T-helper 2 cell treated with Interferon-gamma antibody and Interleukin-4, amounts not matched to agents 5 μg/mL and 100 μg/mL, for 36 hours (primary cell): ENCODE measurements at regions not wholly inside any gene's neighbourhood (a gene's known extent, or its start where the extent isn't known, plus 50 kb on each side); places are given as distances from the start of the nearest gene placed in this dataset.

Source experiments
- DNase-seq: peaks from one replicate; pipeline ENCODE4 v3.0.0; 2021; ENCODE audit warnings: low spot score
- H3K27ac Mint-ChIP-seq: one replicate; pipeline ENCODE4 v1.8.0; 2021; ENCODE audit warnings: mild to moderate bottlenecking, mixed read lengths
- H3K27me3 Mint-ChIP-seq: one replicate; pipeline ENCODE4 v1.8.0; 2021; ENCODE audit warnings: low read depth, mixed read lengths
- H3K36me3 Mint-ChIP-seq: one replicate; pipeline ENCODE4 v1.8.0; 2021; ENCODE audit warnings: low read depth, mixed read lengths
- H3K4me1 Mint-ChIP-seq: one replicate; pipeline ENCODE4 v1.8.0; 2021; ENCODE audit warnings: low read depth, mixed read lengths
- H3K4me3 Mint-ChIP-seq: one replicate; pipeline ENCODE4 v1.8.0; 2022; ENCODE audit warnings: mild to moderate bottlenecking, moderate library complexity, mixed read lengths
- H3K9me3 Mint-ChIP-seq: one replicate; pipeline ENCODE4 v1.8.0; 2021; ENCODE audit warnings: mixed read lengths

- Mint-ChIP-seq H3K4me1 (no peaks in the 10 kb centered on the region), H3K27ac (no peak overlapping the region), H3K27me3 (no peaks in the 10 kb centered on the region), H3K4me3 (no peak overlapping the region), H3K9me3 (no peaks in the 10 kb centered on the region), H3K36me3 (no peaks in the 10 kb centered on the region)
- DNase-seq = no peak
These were observed 111.1 kb upstream of the FAM20C start for GRCh38 chr7:81068-81925.

DNA sequence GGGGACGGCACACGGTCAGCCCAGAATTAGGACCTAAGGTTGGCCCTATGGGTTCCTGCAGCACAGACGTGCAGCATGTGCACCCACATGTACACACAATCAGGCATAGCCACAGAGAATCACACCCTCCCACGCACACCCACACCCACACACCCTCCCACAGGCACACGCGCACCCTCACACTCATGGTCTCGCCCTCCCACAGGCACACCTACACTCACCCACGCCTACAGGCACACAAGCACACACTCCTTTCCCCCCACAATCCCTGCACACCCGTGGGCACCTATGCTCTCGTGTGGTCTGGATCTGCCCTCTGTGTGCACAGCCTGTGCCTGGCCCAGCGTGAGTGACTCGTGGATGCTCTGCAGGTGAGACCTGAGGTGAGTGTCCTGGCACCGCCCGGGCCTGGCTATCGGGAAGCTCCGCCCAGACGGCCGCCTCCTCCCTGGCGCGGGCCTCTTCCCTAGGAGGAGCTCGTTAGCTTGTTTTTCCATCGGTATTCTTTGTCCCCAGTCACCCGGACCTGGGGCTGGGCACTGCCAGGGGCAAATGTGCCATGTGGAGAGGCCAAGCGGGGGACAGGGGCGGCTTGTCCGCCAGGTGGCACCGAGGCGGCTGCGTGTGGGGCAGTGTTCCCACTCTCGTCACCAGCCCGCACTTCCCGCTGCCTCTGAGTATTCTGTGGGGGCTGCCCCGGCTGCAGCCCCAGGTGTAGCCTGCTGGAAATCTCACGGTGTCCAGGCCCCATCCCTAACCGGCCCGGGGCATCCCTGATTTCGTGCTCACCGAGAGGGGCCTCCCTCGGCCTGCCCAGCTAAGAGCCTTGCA, 110.2 kb upstream of the FAM20C start:
- H3K4me1 Mint-ChIP-seq = no peaks in the 10 kb centered on the region
- no peak overlapping the region for H3K27ac Mint-ChIP-seq
- H3K4me3 Mint-ChIP-seq = no peak overlapping the region
- H3K36me3 Mint-ChIP-seq = no peaks in the 10 kb centered on the region
- no peak for DNase-seq
- no peaks in the 10 kb centered on the region for H3K27me3 Mint-ChIP-seq
- H3K9me3 Mint-ChIP-seq = no peaks in the 10 kb centered on the region

DNA sequence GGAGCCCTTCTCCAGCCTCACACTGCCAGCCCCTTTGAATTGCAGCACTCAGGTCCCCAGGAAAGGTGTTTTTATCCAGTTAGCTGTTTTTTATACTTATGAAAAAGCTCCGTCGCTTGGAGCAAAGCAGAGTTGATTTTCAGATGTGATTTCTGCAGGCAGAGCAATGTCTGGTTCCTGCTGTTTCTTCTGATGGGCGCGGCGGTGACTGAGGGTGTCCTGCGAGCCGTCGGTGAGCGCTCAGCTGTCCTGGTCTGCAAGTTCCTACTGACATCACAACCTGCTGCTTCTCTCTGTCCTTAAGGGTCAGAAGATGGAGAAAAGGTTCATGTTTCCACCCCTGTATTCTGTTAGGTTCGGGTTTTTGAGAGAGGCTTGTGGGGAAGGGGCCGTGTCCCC, 109.6 kb upstream of the FAM20C start:
- DNase-seq = no peak
- H3K27ac Mint-ChIP-seq = no peak overlapping the region
- H3K4me3 Mint-ChIP-seq = no peak overlapping the region
- no peaks in the 10 kb centered on the region for H3K36me3 Mint-ChIP-seq
- H3K9me3 Mint-ChIP-seq = no peaks in the 10 kb centered on the region
- H3K27me3 Mint-ChIP-seq = no peaks in the 10 kb centered on the region
- H3K4me1 Mint-ChIP-seq = no peaks in the 10 kb centered on the region

DNA sequence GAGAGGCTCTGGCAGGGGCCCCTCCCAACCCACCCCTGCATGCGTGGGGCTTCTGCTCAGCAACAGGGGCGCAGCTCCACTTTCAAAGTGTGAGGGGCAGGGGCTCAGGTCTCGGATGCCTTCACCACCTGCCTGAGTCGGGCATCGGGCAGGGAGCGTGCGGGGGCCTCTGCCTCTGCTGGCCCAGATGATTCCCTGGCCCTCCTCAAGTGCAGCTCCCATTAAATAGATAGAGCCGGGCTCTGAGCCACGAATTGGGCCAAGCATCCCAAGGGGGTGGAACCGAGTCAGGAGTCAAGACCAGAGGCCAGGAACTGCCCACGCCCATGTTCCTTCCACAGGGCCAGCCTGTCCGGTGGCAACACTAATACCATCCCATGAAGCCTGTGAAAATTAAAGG, 108.9 kb upstream of the FAM20C start:
- no peak overlapping the region for H3K27ac Mint-ChIP-seq
- H3K27me3 Mint-ChIP-seq = no peaks in the 10 kb centered on the region
- no peaks in the 10 kb centered on the region for H3K9me3 Mint-ChIP-seq
- H3K36me3 Mint-ChIP-seq = no peaks in the 10 kb centered on the region
- no peaks in the 10 kb centered on the region for H3K4me1 Mint-ChIP-seq
- no peak overlapping the region for H3K4me3 Mint-ChIP-seq
- no peak for DNase-seq

DNA sequence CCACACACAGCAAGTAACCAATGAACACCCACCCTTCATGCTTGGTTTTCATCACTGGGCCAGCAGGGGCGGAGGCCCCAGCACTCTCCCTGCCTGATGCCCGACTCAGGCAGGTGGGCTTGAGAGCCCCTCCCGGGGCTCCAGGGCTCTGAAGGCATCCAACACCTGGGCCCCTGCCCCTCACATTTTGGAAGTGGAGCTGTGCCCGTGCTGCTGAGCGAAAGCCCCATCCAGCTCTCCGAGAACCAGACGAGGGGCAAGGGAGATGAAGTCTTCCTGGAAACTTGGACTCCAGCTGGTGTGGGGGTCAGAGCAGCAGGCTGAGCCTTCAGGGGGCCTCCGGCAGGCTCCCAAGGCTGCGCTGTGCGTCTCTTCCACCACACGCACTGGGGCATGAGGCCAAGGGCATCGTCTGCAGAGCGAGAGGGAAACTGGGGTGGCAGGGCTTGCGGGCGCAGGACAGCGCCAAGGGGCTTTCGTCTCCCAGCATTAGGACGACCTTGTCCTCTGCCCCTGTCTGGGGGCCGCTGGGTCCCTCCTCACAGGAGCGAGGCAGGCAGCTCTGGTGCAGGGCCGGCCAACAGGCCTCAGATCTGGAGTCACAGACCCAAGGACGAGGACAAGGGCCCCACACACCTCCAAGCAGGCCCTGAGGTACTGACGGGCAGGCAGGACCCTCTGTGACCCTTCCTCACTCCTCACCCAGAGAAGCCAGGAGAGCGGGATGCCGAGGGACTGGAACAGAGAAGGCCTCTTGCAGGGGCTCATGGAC, 108.3 kb upstream of the FAM20C start:
- Mint-ChIP-seq H3K9me3 (no peaks in the 10 kb centered on the region), H3K4me3 (no peak overlapping the region), H3K27ac (no peak overlapping the region), H3K27me3 (no peaks in the 10 kb centered on the region), H3K36me3 (no peaks in the 10 kb centered on the region), H3K4me1 (peaks cover under 1% of the 10 kb centered on the region)
- DNase-seq = no peak

DNA sequence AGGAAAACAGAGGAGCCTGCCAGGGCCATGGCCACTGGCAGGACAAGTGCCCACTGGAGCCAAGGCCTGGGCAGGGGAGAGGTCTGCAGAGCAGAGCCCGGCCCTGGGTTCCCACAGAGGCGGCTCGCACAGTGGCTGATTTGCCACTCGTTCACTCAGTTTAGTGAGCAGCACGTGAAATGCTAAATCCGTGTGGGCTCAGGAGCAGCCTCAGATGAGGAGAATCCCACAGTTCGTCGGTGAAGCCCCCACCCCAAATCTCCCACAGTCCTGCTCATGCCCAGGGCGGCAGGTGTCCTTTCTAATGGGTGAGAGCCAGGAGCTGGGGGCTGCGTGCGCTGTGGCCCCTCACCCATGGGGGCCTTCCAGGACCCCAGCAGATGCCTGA, 107.7 kb upstream of the FAM20C start:
- DNase-seq = no peak
- Mint-ChIP-seq H3K4me1 (peaks cover 2% of the 10 kb centered on the region), H3K27ac (no peak overlapping the region), H3K36me3 (no peaks in the 10 kb centered on the region), H3K4me3 (no peak overlapping the region), H3K9me3 (no peaks in the 10 kb centered on the region), H3K27me3 (no peaks in the 10 kb centered on the region)

GRCh38 chr7:85074-85882, 107.1 kb upstream of the FAM20C start:
- no peak for DNase-seq
- H3K36me3 Mint-ChIP-seq = no peaks in the 10 kb centered on the region
- peaks cover 5% of the 10 kb centered on the region for H3K4me1 Mint-ChIP-seq
- no peak overlapping the region for H3K4me3 Mint-ChIP-seq
- no peak overlapping the region for H3K27ac Mint-ChIP-seq
- H3K27me3 Mint-ChIP-seq = no peaks in the 10 kb centered on the region
- no peaks in the 10 kb centered on the region for H3K9me3 Mint-ChIP-seq

GRCh38 chr7:85883-86515, 106.4 kb upstream of the FAM20C start:
- H3K36me3 Mint-ChIP-seq = no peaks in the 10 kb centered on the region
- H3K27me3 Mint-ChIP-seq = no peaks in the 10 kb centered on the region
- peaks cover 11% of the 10 kb centered on the region for H3K4me1 Mint-ChIP-seq
- H3K4me3 Mint-ChIP-seq = no peak overlapping the region
- H3K27ac Mint-ChIP-seq = no peak overlapping the region
- DNase-seq = no peak
- H3K9me3 Mint-ChIP-seq = no peaks in the 10 kb centered on the region

- H3K9me3 Mint-ChIP-seq = no peaks in the 10 kb centered on the region
- H3K4me3 Mint-ChIP-seq = no peak overlapping the region
- H3K27ac Mint-ChIP-seq = no peak overlapping the region
- peaks cover 12% of the 10 kb centered on the region for H3K4me1 Mint-ChIP-seq
- H3K27me3 Mint-ChIP-seq = no peaks in the 10 kb centered on the region
- no peaks in the 10 kb centered on the region for H3K36me3 Mint-ChIP-seq
- no peak for DNase-seq
These were observed 105.7 kb upstream of the FAM20C start for GRCh38 chr7:86629-87028.

DNA sequence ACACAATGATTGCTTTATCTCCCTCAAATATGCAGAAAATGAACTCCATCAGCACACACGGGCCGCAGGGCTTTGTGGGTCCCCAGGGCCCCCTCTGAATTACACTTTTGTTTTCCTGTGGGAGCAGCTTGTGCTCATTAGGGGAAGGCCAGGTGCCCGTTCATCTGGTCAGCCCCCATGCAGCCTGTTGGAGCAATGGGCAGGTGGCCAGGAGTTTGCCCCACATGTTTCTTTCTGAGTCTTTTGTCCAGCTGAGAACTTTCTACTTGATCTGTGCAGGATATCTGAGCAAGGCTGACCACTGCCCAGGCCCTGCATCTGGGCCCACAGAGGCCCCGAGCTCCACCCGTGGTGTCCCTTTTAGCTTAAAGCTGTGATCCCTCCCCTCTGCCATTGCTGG, 105.3 kb upstream of the FAM20C start:
- peaks cover 12% of the 10 kb centered on the region for H3K4me1 Mint-ChIP-seq
- H3K4me3 Mint-ChIP-seq = no peak overlapping the region
- no peaks in the 10 kb centered on the region for H3K36me3 Mint-ChIP-seq
- H3K27ac Mint-ChIP-seq = no peak overlapping the region
- H3K9me3 Mint-ChIP-seq = no peaks in the 10 kb centered on the region
- no peaks in the 10 kb centered on the region for H3K27me3 Mint-ChIP-seq
- DNase-seq = no peak

DNA sequence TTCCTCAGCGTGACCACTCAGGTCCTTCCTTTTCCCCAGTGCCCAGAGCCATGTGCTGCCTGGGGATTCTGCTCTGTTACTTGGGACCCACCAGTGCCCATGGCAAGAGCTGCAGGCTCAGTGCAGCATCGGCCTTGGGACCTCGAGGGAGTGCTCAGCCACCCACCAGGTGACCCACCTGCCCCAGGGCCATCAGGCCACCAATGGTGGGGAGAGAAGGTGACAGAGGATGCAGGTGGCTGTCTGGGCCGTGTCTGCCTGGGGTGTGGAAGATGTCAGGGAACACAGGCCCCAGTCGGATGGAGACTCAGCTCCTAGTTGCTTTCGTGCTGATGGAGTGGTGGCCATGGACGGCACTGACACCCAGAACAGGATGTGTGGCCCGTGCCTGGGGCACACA, 104.7 kb upstream of the FAM20C start:
- Mint-ChIP-seq H3K4me3 (no peak overlapping the region), H3K36me3 (no peaks in the 10 kb centered on the region), H3K27ac (no peak overlapping the region), H3K4me1 (peaks cover 12% of the 10 kb centered on the region), H3K9me3 (no peaks in the 10 kb centered on the region), H3K27me3 (no peaks in the 10 kb centered on the region)
- no peak for DNase-seq

DNA sequence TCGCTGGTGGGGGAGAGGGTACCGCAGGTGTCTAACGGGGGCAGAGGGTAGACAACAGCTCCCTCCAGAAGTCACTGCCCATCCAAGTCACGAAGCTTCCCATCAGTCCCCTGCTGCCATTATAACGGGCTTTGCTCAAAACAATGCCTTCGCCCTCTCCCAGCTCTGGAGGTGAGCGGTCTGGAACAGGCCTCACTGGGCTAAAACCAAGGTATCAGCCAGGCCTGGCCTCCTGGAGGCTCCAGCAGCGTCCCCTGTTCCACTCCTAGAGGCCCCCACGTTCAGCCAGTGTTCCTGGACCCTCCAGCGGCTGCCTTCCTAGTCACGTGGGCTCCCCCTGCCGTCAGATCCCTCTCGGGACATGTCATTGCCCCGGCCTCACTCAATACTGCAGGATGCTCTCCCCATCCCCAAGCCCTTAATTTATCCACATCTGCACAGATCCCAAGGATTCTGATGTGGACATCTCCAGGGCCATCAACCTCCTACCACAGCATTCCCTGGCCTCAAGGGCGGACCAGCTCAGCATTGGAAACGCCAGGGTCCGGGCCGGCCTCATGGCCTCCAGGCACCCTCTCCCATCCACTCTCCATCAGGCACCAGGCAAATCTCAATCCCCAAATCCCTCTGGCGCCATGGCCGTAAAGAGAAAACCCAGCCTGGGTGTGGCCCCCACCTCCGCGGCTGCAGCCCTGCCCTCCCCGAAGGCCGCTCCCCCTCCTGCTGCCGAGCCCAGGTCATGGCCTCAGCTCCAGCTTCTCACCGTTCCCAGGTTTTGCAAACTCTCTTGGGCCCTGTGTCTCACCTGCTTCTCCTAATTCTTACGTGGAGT, 104.1 kb upstream of the FAM20C start:
- Mint-ChIP-seq H3K27me3 (no peaks in the 10 kb centered on the region), H3K36me3 (no peaks in the 10 kb centered on the region), H3K27ac (no peak overlapping the region), H3K4me1 (peaks cover 12% of the 10 kb centered on the region), H3K4me3 (no peak overlapping the region), H3K9me3 (no peaks in the 10 kb centered on the region)
- DNase-seq = no peak
